Mammary epithelial cell (primary cell): ENCODE measurements at regions not wholly inside any gene's neighbourhood (a gene's known extent, or its start where the extent isn't known, plus 50 kb on each side); places are given as distances from the start of the nearest gene placed in this dataset.

ENCODE experiments used
- CTCF ChIP-seq, 2 donors: IDR thresholded peaks in 1 of 2; conservative IDR thresholded peaks in 1 of 2; 2 replicates each; pipeline ENCODE4 v1.5.1; 2011 to 2012; ENCODE audit warnings: inconsistent platforms in 2 of 2, low read length in 2 of 2, mild to moderate bottlenecking in 2 of 2, control low read depth in 1 of 2, low read depth in 1 of 2; ENCODE audit not compliant: insufficient read depth in 1 of 2; ENCODE audit errors: extremely low read depth in 1 of 2
- EZH2 ChIP-seq: IDR thresholded peaks from 2 replicates; pipeline ENCODE4 v1.6.1; 2012; ENCODE audit warnings: low read length, inconsistent platforms, borderline replicate concordance

- no peak for TF ChIP-seq EZH2
- no peak for TF ChIP-seq CTCF (conservative IDR thresholded peaks at IDR 0.05 in 1 of 2, IDR thresholded peaks at IDR 0.05 in 1 of 2; ENCODE audit: extremely low read depth in 1 of 2, insufficient read depth in 1 of 2, low read depth in 1 of 2, low read length in 2 of 2)
Observed at GRCh38 chr5:52656569-52657246, 131.0 kb upstream of the ITGA1 start.
